DMS53 treated with DMSO at 0.1 percent for 48 hours (cell line): ENCODE measurements at regions not wholly inside any gene's neighbourhood (a gene's known extent, or its start where the extent isn't known, plus 50 kb on each side); places are given as distances from the start of the nearest gene placed in this dataset.

ENCODE experiments used
- DNase-seq: peaks from one replicate; lab custom pipeline; 2025; ENCODE audit not compliant: unreplicated experiment; lab: John Stamatoyannopoulos, UW

- DNase-seq, result no peak
Measured at GRCh38 chr2:216553482-216554240, 55.0 kb downstream of the RPL37A start.

- DNase-seq, result no peak
Measured at GRCh38 chr2:216554286-216554685, 55.6 kb downstream of the RPL37A start.

- no peak for DNase-seq
Measured at GRCh38 chr2:216554755-216555154, 56.1 kb downstream of the RPL37A start.

- no peak for DNase-seq
Measured at GRCh38 chr2:216555274-216555673, 56.6 kb downstream of the RPL37A start.

- no peak for DNase-seq
Measured at GRCh38 chr2:216556202-216556601, 57.6 kb downstream of the RPL37A start.

- DNase-seq, result no peak
Measured at GRCh38 chr2:216557413-216557812, 58.8 kb downstream of the RPL37A start.

- no peak for DNase-seq
Measured at GRCh38 chr2:216557820-216558219, 59.2 kb downstream of the RPL37A start.

- DNase-seq, result no peak
Measured at GRCh38 chr2:216559625-216560156, 61.0 kb downstream of the RPL37A start.

- DNase-seq, result no peak
Measured at GRCh38 chr2:216560838-216561270, 62.2 kb downstream of the RPL37A start.

GRCh38 chr2:216562696-216563435, 64.2 kb downstream of the RPL37A start:
- no peak for DNase-seq

GRCh38 chr2:216563646-216564045, 65.0 kb downstream of the RPL37A start:
- DNase-seq, result no peak

GRCh38 chr2:216564611-216565010, 66.0 kb downstream of the RPL37A start:
- DNase-seq, result no peak

GRCh38 chr2:216565956-216566355, 67.3 kb upstream of the IGFBP2 start:
- DNase-seq, result no peak

- no peak for DNase-seq
Measured at GRCh38 chr2:216568576-216568975, 64.6 kb upstream of the IGFBP2 start.

- DNase-seq, result no peak
Measured at GRCh38 chr2:216569765-216570164, 63.5 kb upstream of the IGFBP2 start.

- no peak for DNase-seq
Measured at GRCh38 chr2:216570357-216570756, 62.9 kb upstream of the IGFBP2 start.

- DNase-seq, result peak; percentile 54
Measured at GRCh38 chr2:216571178-216571908, 61.9 kb upstream of the IGFBP2 start.

GRCh38 chr2:216571909-216572513, 61.2 kb upstream of the IGFBP2 start:
- DNase-seq, result peak; percentile 30

- no peak for DNase-seq
Measured at GRCh38 chr2:216572582-216573578, 60.3 kb upstream of the IGFBP2 start.

- no peak for DNase-seq
Measured at GRCh38 chr2:216574046-216574445, 59.2 kb upstream of the IGFBP2 start.
